IMR-90 (cell line): ENCODE measurements at regions not wholly inside any gene's neighbourhood (a gene's known extent, or its start where the extent isn't known, plus 50 kb on each side); places are given as distances from the start of the nearest gene placed in this dataset.

Experiments used
- ATAC-seq: fragments of 200-7000 bp; cut with Tn5 transposase; 2 replicates; pipeline ENCODE4 v1.9.1; 2020; ENCODE audit warnings: low read depth, mild to moderate bottlenecking, moderate library complexity
- BruUV-seq: library from RNA; stranded (reverse); fragments of 400-500 nt; replicated peaks from 2 replicates; lab custom pipeline; 2021; lab: Mats Ljungman, UMichigan
- CTCF ChIA-PET: fragments of 300-600 bp; formaldehyde crosslinking; extraction: SDS; loops from one replicate; lab custom pipeline; 2021; ENCODE audit warnings: antibody characterized with exemption; lab: Yijun Ruan, JAX
- POLR2A ChIA-PET: fragments of 300-600 bp; sonication (Branson Sonifier 250); formaldehyde crosslinking; loops from one replicate; lab custom pipeline; 2022; ENCODE audit warnings: antibody characterized with exemption; ENCODE audit not compliant: unreplicated experiment; lab: Charles Lee
- DNase-seq: peaks from one replicate; pipeline ENCODE4 v3.0.0; 2013
- H2AFZ ChIP-seq: replicated peaks from 2 replicates; pipeline ENCODE3; 2013; ENCODE audit warnings: low read length, mild to moderate bottlenecking; ENCODE audit not compliant: poor library complexity
- H2AK5ac ChIP-seq: 2 replicates; pipeline ENCODE4 v1.6.1; 2013; ENCODE audit warnings: low read depth, low read length, inconsistent platforms
- H2AK9ac ChIP-seq: replicated peaks from 2 replicates; pipeline ENCODE3; 2013; ENCODE audit warnings: mild to moderate bottlenecking, low read depth, low read length, moderate library complexity; ENCODE audit not compliant: poor library complexity
- H2BK120ac ChIP-seq: 2 replicates; pipeline ENCODE4 v1.6.1; 2013; ENCODE audit warnings: low read depth, low read length, inconsistent platforms
- H2BK15ac ChIP-seq: 3 replicates; pipeline ENCODE4 v1.6.1; 2013; ENCODE audit warnings: low read depth, low read length, inconsistent platforms
- H2BK20ac ChIP-seq: 2 replicates; pipeline ENCODE4 v1.6.1; 2013; ENCODE audit warnings: low read depth, mild to moderate bottlenecking, inconsistent platforms, low read length, moderate library complexity
- H2BK5ac ChIP-seq: 2 replicates; pipeline ENCODE4 v1.6.1; 2013; ENCODE audit warnings: mild to moderate bottlenecking, low read depth, low read length, inconsistent platforms; ENCODE audit not compliant: poor library complexity, severe bottlenecking
- H3K14ac ChIP-seq: replicated peaks from 2 replicates; pipeline ENCODE4 v1.6.1; 2013; ENCODE audit warnings: low read depth, low read length, inconsistent platforms
- H3K18ac ChIP-seq: 2 replicates; pipeline ENCODE4 v1.6.1; 2013; ENCODE audit warnings: low read depth, low read length, control low read depth
- H3K23ac ChIP-seq: 2 replicates; pipeline ENCODE4 v1.6.1; 2013; ENCODE audit warnings: low read depth, low read length, inconsistent platforms
- H3K27ac ChIP-seq: 2 replicates; pipeline ENCODE4 v1.5.1; 2013; ENCODE audit warnings: mild to moderate bottlenecking, control low read depth, low read length; ENCODE audit not compliant: insufficient read depth
- H3K27me3 ChIP-seq: 2 replicates; pipeline ENCODE4 v1.6.1; 2013; ENCODE audit warnings: low read length; ENCODE audit not compliant: control insufficient read depth, insufficient read depth
- H3K36me3 ChIP-seq: 2 replicates; pipeline ENCODE4 v1.6.1; 2013; ENCODE audit warnings: low read length, mixed read lengths; ENCODE audit not compliant: control insufficient read depth, insufficient read depth
- H3K4ac ChIP-seq: 2 replicates; pipeline ENCODE4 v1.6.1; 2013; ENCODE audit warnings: low read depth, low read length, inconsistent platforms
- H3K4me1 ChIP-seq: 2 replicates; pipeline ENCODE4 v1.6.1; 2013; ENCODE audit warnings: low read length, mixed read lengths; ENCODE audit not compliant: control insufficient read depth, insufficient read depth
- H3K4me2 ChIP-seq: 2 replicates; pipeline ENCODE4 v1.6.1; 2013; ENCODE audit warnings: low read depth, mild to moderate bottlenecking, control low read depth, low read length, moderate library complexity
- H3K4me3 ChIP-seq: 2 replicates; pipeline ENCODE4 v1.5.1; 2013; ENCODE audit warnings: low read depth, mild to moderate bottlenecking, control low read depth, low read length, moderate library complexity; ENCODE audit not compliant: insufficient read depth
- H3K56ac ChIP-seq: 2 replicates; pipeline ENCODE4 v1.6.1; 2013; ENCODE audit warnings: low read length, inconsistent platforms; ENCODE audit not compliant: insufficient read depth; ENCODE audit errors: extremely low read depth
- H3K79me1 ChIP-seq, 2 experiments: 2 replicates each; pipeline ENCODE4 v1.6.1; 2013; ENCODE audit warnings: low read length in 2 of 2, inconsistent platforms in 1 of 2, low read depth in 1 of 2
- H3K9ac ChIP-seq: 2 replicates; pipeline ENCODE4 v1.6.1; 2013; ENCODE audit warnings: low read depth, low read length, control low read depth
- H3K9me1 ChIP-seq: 2 replicates; pipeline ENCODE4 v1.6.1; 2013; ENCODE audit warnings: low read length, inconsistent platforms; ENCODE audit not compliant: insufficient read depth
- H3K9me3 ChIP-seq: 2 replicates; pipeline ENCODE4 v1.6.1; 2013; ENCODE audit warnings: low read length; ENCODE audit not compliant: control insufficient read depth, insufficient read depth
- H4K20me1 ChIP-seq: 2 replicates; pipeline ENCODE4 v1.6.1; 2013; ENCODE audit warnings: low read length, inconsistent platforms; ENCODE audit not compliant: insufficient read depth
- H4K5ac ChIP-seq: 2 replicates; pipeline ENCODE4 v1.6.1; 2013; ENCODE audit warnings: mild to moderate bottlenecking, low read depth, low read length, control low read depth
- H4K8ac ChIP-seq, 2 experiments: 2 replicates each; pipeline ENCODE4 v1.6.1; 2013; ENCODE audit warnings: low read depth in 2 of 2, low read length in 2 of 2, control low read depth in 1 of 2, inconsistent platforms in 1 of 2
- H4K91ac ChIP-seq: 2 replicates; pipeline ENCODE4 v1.6.1; 2013; ENCODE audit warnings: low read depth, low read length, inconsistent platforms; ENCODE audit not compliant: insufficient read depth
- BHLHE40 ChIP-seq: fragments of 150-350 bp; IDR thresholded peaks from 2 replicates; pipeline ENCODE4 v1.6.1; 2016; ENCODE audit warnings: mild to moderate bottlenecking, low read depth, low read length
- CEBPB ChIP-seq: IDR thresholded peaks from 2 replicates; pipeline ENCODE4 v1.6.1; 2012; ENCODE audit warnings: low read depth, low read length, improper control_type of control experiment
- CHD1 ChIP-seq: IDR thresholded peaks from 2 replicates; pipeline ENCODE4 v1.6.1; 2012; ENCODE audit warnings: low read depth, low read length, improper control_type of control experiment
- FOS ChIP-seq: fragments of 150-350 bp; IDR thresholded peaks from 2 replicates; pipeline ENCODE4 v1.6.1; 2016; ENCODE audit warnings: low read depth, low read length
- MAFK ChIP-seq: IDR thresholded peaks from 2 replicates; pipeline ENCODE4 v1.6.1; 2012; ENCODE audit warnings: low read depth, low read length, improper control_type of control experiment
- MAZ ChIP-seq: IDR thresholded peaks from 2 replicates; pipeline ENCODE4 v1.6.1; 2012; ENCODE audit warnings: low read depth, mild to moderate bottlenecking, low read length, improper control_type of control experiment, moderate library complexity, borderline replicate concordance
- MXI1 ChIP-seq: IDR thresholded peaks from 2 replicates; pipeline ENCODE4 v1.6.1; 2012; ENCODE audit warnings: low read depth, mild to moderate bottlenecking, low read length, moderate library complexity, borderline replicate concordance
- NFE2L2 ChIP-seq: fragments of 150-350 bp; IDR thresholded peaks from 2 replicates; pipeline ENCODE4 v1.6.1; 2016; ENCODE audit warnings: low read depth, mild to moderate bottlenecking, low read length
- POLR2A ChIP-seq: IDR thresholded peaks from 2 replicates; pipeline ENCODE4 v1.6.1; 2012; ENCODE audit warnings: mild to moderate bottlenecking, low read depth, low read length
- RAD21 ChIP-seq: IDR thresholded peaks from 2 replicates; pipeline ENCODE4 v1.6.1; 2012; ENCODE audit warnings: low read length, improper control_type of control experiment
- RCOR1 ChIP-seq: IDR thresholded peaks from 2 replicates; pipeline ENCODE4 v1.6.1; 2012; ENCODE audit warnings: mild to moderate bottlenecking, low read length, improper control_type of control experiment; ENCODE audit not compliant: insufficient replicate concordance
- RFX5 ChIP-seq: IDR thresholded peaks from 2 replicates; pipeline ENCODE4 v1.8.0; 2012; ENCODE audit warnings: low read depth, mild to moderate bottlenecking, low read length, moderate library complexity
- SMC3 ChIP-seq: fragments of 150-350 bp; IDR thresholded peaks from 2 replicates; pipeline ENCODE4 v1.6.1; 2016; ENCODE audit warnings: low read depth, mild to moderate bottlenecking, antibody characterized with exemption, low read length, moderate library complexity
- WGBS, 2 experiments: methylation state at CpG; one replicate each; pipeline versions ENCODE4 v1.1.5 to v1.1.7; 2013; ENCODE audit warnings: missing lambda C conversion rate in 2 of 2; ENCODE audit not compliant: insufficient read length in 1 of 2; ENCODE audit errors: extremely low coverage in 2 of 2; 5-methylcytosine and 5-hydroxymethylcytosine counted together
- dilution Hi-C: fragments of 300-500 bp; cut with HindIII; formaldehyde crosslinking; loops from one replicate; pipeline ENCODE4 v1.14.3; 2018; ENCODE audit warnings: low sequenced_read_pairs; ENCODE audit not compliant: unreplicated experiment
- in situ Hi-C: fragments of 300-500 bp; cut with MboI; formaldehyde crosslinking; loops from 3 replicates; pipeline ENCODE4 v1.14.3; 2019; ENCODE audit warnings: low sequenced_read_pairs, inconsistent platforms, mixed read lengths
- intact Hi-C: fragments of 100-400 bp; cut with micrococcal nuclease; formaldehyde crosslinking; loops from 2 replicates; pipeline ENCODE4 v1.10.0; 2022
- TF ChIP-seq, protein P1 (sequence below): conservative IDR thresholded peaks from 2 replicates; pipeline ENCODE4 v1.5.1; 2012; ENCODE audit warnings: mild to moderate bottlenecking, low read depth, low read length, improper control_type of control experiment
- TF ChIP-seq, protein P2 (sequence below): fragments of 150-350 bp; IDR thresholded peaks from 2 replicates; pipeline ENCODE4 v1.6.1; 2016; ENCODE audit warnings: low read depth, mild to moderate bottlenecking, low read length, moderate library complexity, borderline replicate concordance
- TF ChIP-seq, protein P3 (sequence below): fragments of 150-350 bp; IDR thresholded peaks from 2 replicates; pipeline ENCODE4 v1.6.1; 2017; ENCODE audit warnings: mild to moderate bottlenecking, antibody characterized with exemption, low read length, low read depth

DNA sequence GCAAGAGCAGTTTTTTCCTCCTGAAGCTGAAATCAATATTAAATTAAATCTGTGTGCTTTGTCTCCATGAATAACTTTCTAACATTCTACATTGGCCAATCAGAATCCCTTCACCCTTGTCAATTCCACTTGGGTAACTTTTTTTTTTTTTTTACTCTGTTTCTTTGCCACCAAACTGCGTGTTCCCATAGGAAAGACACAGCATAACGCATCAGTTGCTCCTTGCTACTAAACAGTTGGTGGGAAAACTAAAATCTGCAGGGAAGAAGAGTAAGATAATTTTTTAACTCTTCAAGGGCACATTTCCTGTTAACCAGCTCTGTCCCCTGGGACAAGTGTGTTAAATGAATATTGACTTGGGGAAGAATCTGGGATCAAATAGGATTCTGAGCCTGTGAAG lies 113.3 kb upstream of the SERP2 start:
- Histone ChIP-seq H4K8ac (no peak overlapping the region), H3K18ac (no peak overlapping the region), H2AK9ac (no peak overlapping the region), H2AK5ac (no peak overlapping the region), H3K23ac (no peak overlapping the region), H2BK5ac (no peak overlapping the region), H3K4me1 (peaks cover 10% of the 10 kb centered on the region), H3K4me2 (no peak overlapping the region), H4K20me1 (no peaks in the 10 kb centered on the region), H2AFZ (no peak overlapping the region), H3K9me1 (peaks cover 12% of the 10 kb centered on the region), H3K9ac (no peak overlapping the region), H3K9me3 (no peaks in the 10 kb centered on the region), H3K56ac (no peak overlapping the region), H3K79me1 (no peaks in the 10 kb centered on the region), H3K27ac (no peak overlapping the region), H2BK20ac (no peak overlapping the region), H3K4ac (no peak overlapping the region), H3K4me3 (no peak overlapping the region), H2BK15ac (no peak overlapping the region), H4K5ac (no peak overlapping the region), H3K14ac (no peak overlapping the region), H2BK120ac (no peak overlapping the region), H3K36me3 (no peaks in the 10 kb centered on the region), H4K91ac (no peak overlapping the region), H3K27me3 (no peaks in the 10 kb centered on the region)
- DNase-seq (no peak), ATAC-seq (no peak)
- ChIA-PET POLR2A (no interaction called here), CTCF (no interaction called here)
- TF ChIP-seq POLR2A, result no peak
- TF ChIP-seq RFX5, result no peak
- TF ChIP-seq, protein P1, sequence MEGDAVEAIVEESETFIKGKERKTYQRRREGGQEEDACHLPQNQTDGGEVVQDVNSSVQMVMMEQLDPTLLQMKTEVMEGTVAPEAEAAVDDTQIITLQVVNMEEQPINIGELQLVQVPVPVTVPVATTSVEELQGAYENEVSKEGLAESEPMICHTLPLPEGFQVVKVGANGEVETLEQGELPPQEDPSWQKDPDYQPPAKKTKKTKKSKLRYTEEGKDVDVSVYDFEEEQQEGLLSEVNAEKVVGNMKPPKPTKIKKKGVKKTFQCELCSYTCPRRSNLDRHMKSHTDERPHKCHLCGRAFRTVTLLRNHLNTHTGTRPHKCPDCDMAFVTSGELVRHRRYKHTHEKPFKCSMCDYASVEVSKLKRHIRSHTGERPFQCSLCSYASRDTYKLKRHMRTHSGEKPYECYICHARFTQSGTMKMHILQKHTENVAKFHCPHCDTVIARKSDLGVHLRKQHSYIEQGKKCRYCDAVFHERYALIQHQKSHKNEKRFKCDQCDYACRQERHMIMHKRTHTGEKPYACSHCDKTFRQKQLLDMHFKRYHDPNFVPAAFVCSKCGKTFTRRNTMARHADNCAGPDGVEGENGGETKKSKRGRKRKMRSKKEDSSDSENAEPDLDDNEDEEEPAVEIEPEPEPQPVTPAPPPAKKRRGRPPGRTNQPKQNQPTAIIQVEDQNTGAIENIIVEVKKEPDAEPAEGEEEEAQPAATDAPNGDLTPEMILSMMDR, result no peak
- TF ChIP-seq BHLHE40, result no peak
- TF ChIP-seq NFE2L2, result no peak
- TF ChIP-seq RAD21, result no peak
- no peak for TF ChIP-seq RCOR1
- TF ChIP-seq SMC3, result no peak
- TF ChIP-seq, protein P2, sequence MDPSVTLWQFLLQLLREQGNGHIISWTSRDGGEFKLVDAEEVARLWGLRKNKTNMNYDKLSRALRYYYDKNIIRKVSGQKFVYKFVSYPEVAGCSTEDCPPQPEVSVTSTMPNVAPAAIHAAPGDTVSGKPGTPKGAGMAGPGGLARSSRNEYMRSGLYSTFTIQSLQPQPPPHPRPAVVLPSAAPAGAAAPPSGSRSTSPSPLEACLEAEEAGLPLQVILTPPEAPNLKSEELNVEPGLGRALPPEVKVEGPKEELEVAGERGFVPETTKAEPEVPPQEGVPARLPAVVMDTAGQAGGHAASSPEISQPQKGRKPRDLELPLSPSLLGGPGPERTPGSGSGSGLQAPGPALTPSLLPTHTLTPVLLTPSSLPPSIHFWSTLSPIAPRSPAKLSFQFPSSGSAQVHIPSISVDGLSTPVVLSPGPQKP, result no peak
- TF ChIP-seq, protein P3, sequence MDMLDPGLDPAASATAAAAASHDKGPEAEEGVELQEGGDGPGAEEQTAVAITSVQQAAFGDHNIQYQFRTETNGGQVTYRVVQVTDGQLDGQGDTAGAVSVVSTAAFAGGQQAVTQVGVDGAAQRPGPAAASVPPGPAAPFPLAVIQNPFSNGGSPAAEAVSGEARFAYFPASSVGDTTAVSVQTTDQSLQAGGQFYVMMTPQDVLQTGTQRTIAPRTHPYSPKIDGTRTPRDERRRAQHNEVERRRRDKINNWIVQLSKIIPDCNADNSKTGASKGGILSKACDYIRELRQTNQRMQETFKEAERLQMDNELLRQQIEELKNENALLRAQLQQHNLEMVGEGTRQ, result no peak
- no peak for TF ChIP-seq MXI1
- TF ChIP-seq CHD1, result no peak
- no peak for TF ChIP-seq CEBPB
- no peak for TF ChIP-seq MAFK
- TF ChIP-seq FOS, result no peak
- no peak for TF ChIP-seq MAZ
- dilution Hi-C loops, result no loop called here
- in situ Hi-C loops, result no loop called here
- BruUV-seq, result no TSS peak
- intact Hi-C loops, result no loop called here
- no CpG with 5 or more reads among the region's 2 CpGs for WGBS, 2 experiments
